ENCODE measurements at regions not wholly inside any gene's neighbourhood (a gene's known extent, or its start where the extent isn't known, plus 50 kb on each side); places are given as distances from the start of the nearest gene placed in this dataset.

- TF ChIP-seq POLR2AphosphoS5 (IDR thresholded peaks at IDR 0.05), result no peak
- no peak for TF ChIP-seq POLR2A (IDR thresholded peaks at IDR 0.05)
These were observed 982.2 kb upstream of the EPHA6 start for GRCh38 chr3:95832146-95832545.

All from stomach (tissue), 4 donors.